OCI-LY3 (cell line): ENCODE measurements at regions not wholly inside any gene's neighbourhood (a gene's known extent, or its start where the extent isn't known, plus 50 kb on each side); places are given as distances from the start of the nearest gene placed in this dataset.

Experiments
- CTCF ChIP-seq: fragments of 200-600, 300-600 bp; sonication (generic); IDR thresholded peaks from 2 replicates; pipeline ENCODE4 v1.5.1; 2014; ENCODE audit warnings: antibody characterized with exemption, low read length, low read depth
- EZH2phosphoT487 ChIP-seq: fragments of 200-600 bp; shearing (Covaris generic); IDR thresholded peaks from 2 replicates; pipeline ENCODE4 v1.6.1; 2018; ENCODE audit warnings: antibody characterized with exemption, mixed run types, low read depth

DNA sequence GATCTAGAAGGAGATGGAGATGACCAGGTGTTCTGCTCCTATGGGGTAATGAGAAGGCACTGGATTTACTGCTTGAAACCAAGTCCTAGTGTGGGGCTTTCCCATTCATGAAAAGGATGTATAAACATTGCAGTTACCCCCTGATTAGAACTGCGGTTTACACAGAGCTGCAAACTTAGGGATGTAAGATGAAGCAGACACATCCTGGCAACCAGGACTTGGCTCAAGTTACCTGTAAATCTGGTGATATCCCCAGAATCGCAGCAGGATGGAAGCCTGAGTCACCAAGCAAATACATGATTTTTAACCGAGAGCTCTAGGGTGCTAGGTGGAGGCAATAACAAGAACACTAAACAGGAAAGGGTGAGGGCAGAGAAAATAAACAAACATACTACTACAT lies 178.6 kb upstream of the MAMLD1 start:
- TF ChIP-seq EZH2phosphoT487: no peak
- TF ChIP-seq CTCF: no peak
